H1 (cell line): ENCODE measurements at regions not wholly inside any gene's neighbourhood (a gene's known extent, or its start where the extent isn't known, plus 50 kb on each side); places are given as distances from the start of the nearest gene placed in this dataset.
"Not testable (repeated sequence)": the region's sequence is repeated elsewhere in the genome, so short reads cannot be mapped to it uniquely, and the experiment has no call there.

ENCODE experiments used
- ATF3 ChIP-seq: IDR thresholded peaks from 2 replicates; pipeline ENCODE4 v1.6.1; 2011; ENCODE audit warnings: low read depth, mild to moderate bottlenecking, low read length; ENCODE audit not compliant: insufficient read depth
- CREB1 ChIP-seq: IDR thresholded peaks from 2 replicates; pipeline ENCODE4 v1.6.1; 2012; ENCODE audit warnings: inconsistent platforms
- CTCF ChIP-seq, 3 experiments: IDR thresholded peaks; 1 replicate in 2 of 3; 2 replicates in 1 of 3; pipeline versions ENCODE4 v1.5.1 to v1.6.1; 2011; ENCODE audit warnings: low read length in 3 of 3, mild to moderate bottlenecking in 3 of 3, inconsistent platforms in 2 of 3, low read depth in 1 of 3, moderate library complexity in 1 of 3; ENCODE audit not compliant: insufficient read depth in 1 of 3; ENCODE audit errors: control extremely low read depth in 1 of 3
- POLR2A ChIP-seq, 2 experiments: IDR thresholded peaks; 1 replicate in 1 of 2; 2 replicates in 1 of 2; pipeline ENCODE4 v1.6.1; 2011; ENCODE audit warnings: low read depth in 2 of 2, low read length in 2 of 2, mild to moderate bottlenecking in 2 of 2; ENCODE audit errors: control extremely low read depth in 1 of 2
- RAD21 ChIP-seq, 2 experiments: IDR thresholded peaks in 1 of 2; conservative IDR thresholded peaks in 1 of 2; 2 replicates each; pipeline ENCODE4 v1.6.1; 2011; ENCODE audit warnings: low read depth in 2 of 2, low read length in 2 of 2, improper control_type of control experiment in 1 of 2, inconsistent platforms in 1 of 2, mild to moderate bottlenecking in 1 of 2, moderate library complexity in 1 of 2
- TCF12 ChIP-seq: IDR thresholded peaks from 2 replicates; pipeline ENCODE4 v1.6.1; 2011; ENCODE audit warnings: low read depth, mild to moderate bottlenecking, low read length

- TF ChIP-seq CREB1; TCF12; CTCF (IDR thresholded peaks at IDR 0.05; ENCODE audit: control extremely low read depth in 1 of 3, insufficient read depth in 1 of 3, low read depth in 1 of 3, low read length in 3 of 3); ATF3; POLR2A (IDR thresholded peaks at IDR 0.05; ENCODE audit: control extremely low read depth in 1 of 2, low read depth in 2 of 2, low read length in 2 of 2); RAD21 (IDR thresholded peaks at IDR 0.05 in 1 of 2, conservative IDR thresholded peaks at IDR 0.05 in 1 of 2; ENCODE audit: low read depth in 2 of 2, low read length in 2 of 2): not testable (repeated sequence)
Measured at GRCh38 chr4:3597896-3598505, 65.8 kb upstream of the LRPAP1 start.
